B cell (primary cell): ENCODE measurements at regions not wholly inside any gene's neighbourhood (a gene's known extent, or its start where the extent isn't known, plus 50 kb on each side); places are given as distances from the start of the nearest gene placed in this dataset.

ENCODE experiments used
- ATAC-seq: fragments of 200-7000 bp; cut with Tn5 transposase; one replicate; pipeline ENCODE4 v1.10.0; 2021; ENCODE audit warnings: low read depth, mild to moderate bottlenecking, moderate number of reproducible peaks, moderate library complexity
- CTCF ChIA-PET: fragments of 350-600 bp; sonication (Branson Sonifier 250); formaldehyde crosslinking; loops from one replicate; lab custom pipeline; 2021; ENCODE audit warnings: antibody characterized with exemption, inconsistent platforms; lab: Charles Lee
- POLR2A ChIA-PET: fragments of 350-600 bp; sonication (Branson Sonifier 250); formaldehyde crosslinking; loops from one replicate; lab custom pipeline; 2021; ENCODE audit warnings: antibody characterized with exemption; lab: Charles Lee
- DNase-seq: peaks from one replicate; pipeline ENCODE4 v3.0.0; 2013
- H2AFZ ChIP-seq: 2 replicates; pipeline ENCODE4 v1.6.1; 2012; ENCODE audit warnings: mild to moderate bottlenecking, low read depth, low read length; ENCODE audit not compliant: insufficient read depth, poor library complexity, severe bottlenecking
- H3K27ac ChIP-seq, 2 donors: 1 replicate in 1 of 2; 2 replicates in 1 of 2; pipeline ENCODE4 v1.5.1; 2012 to 2013; ENCODE audit warnings: low read length in 2 of 2, mild to moderate bottlenecking in 2 of 2, moderate library complexity in 1 of 2
- H3K27me3 ChIP-seq, 4 experiments: fragments of 200-600 bp in 1 of 4; sonication (generic) in 1 of 4; replicated peaks in 1 of 4; 1 replicate in 2 of 4; 2 replicates in 2 of 4; pipeline versions ENCODE4 v1.6.1 to v1.7.0; 2013 to 2016; ENCODE audit warnings: low read length in 3 of 4, mild to moderate bottlenecking in 2 of 4, mixed read lengths in 1 of 4, moderate library complexity in 1 of 4; ENCODE audit not compliant: insufficient read depth in 4 of 4, control insufficient read depth in 3 of 4; ENCODE audit errors: control extremely low read depth in 1 of 4
- H3K36me3 ChIP-seq, 2 experiments: replicated peaks in 1 of 2; 1 replicate in 1 of 2; 2 replicates in 1 of 2; pipeline versions ENCODE4 v1.6.1 to v1.7.1; 2013; ENCODE audit warnings: low read length in 1 of 2; ENCODE audit not compliant: insufficient read depth in 2 of 2, control insufficient read depth in 1 of 2; ENCODE audit errors: control extremely low read depth in 1 of 2, extremely low read depth in 1 of 2
- H3K4me1 ChIP-seq, 2 donors: fragments of 200-600 bp in 1 of 2; sonication (generic) in 1 of 2; 1 replicate in 1 of 2; 2 replicates in 1 of 2; pipeline versions ENCODE4 v1.5.1 to v1.6.1; 2013 to 2017; ENCODE audit warnings: low read length in 2 of 2; ENCODE audit not compliant: control insufficient read depth in 2 of 2, insufficient read depth in 2 of 2
- H3K4me2 ChIP-seq: replicated peaks from 2 replicates; pipeline ENCODE3; 2012; ENCODE audit warnings: mild to moderate bottlenecking, low read depth, low read length; ENCODE audit not compliant: poor library complexity, severe bottlenecking
- H3K4me3 ChIP-seq, 5 experiments: fragments of 200-600 bp in 1 of 5; sonication (generic) in 1 of 5; 1 replicate in 3 of 5; 2 replicates in 2 of 5; pipeline versions ENCODE4 v1.5.1 to v1.7.0; 2011 to 2016; ENCODE audit warnings: low read length in 4 of 5, mild to moderate bottlenecking in 4 of 5, low read depth in 2 of 5, control low read depth in 1 of 5, moderate library complexity in 1 of 5; ENCODE audit not compliant: insufficient read depth in 1 of 5; ENCODE audit errors: control extremely low read depth in 1 of 5, extremely low read depth in 1 of 5
- H3K79me2 ChIP-seq: fragments of 200-600 bp; sonication (generic); one replicate; pipeline ENCODE4 v1.6.0; 2016; ENCODE audit warnings: low read length; ENCODE audit not compliant: control insufficient read depth, insufficient read depth
- H3K9ac ChIP-seq: fragments of 200-600 bp; sonication (generic); 2 replicates; pipeline ENCODE4 v1.6.1; 2017; ENCODE audit warnings: mild to moderate bottlenecking, low read length, moderate library complexity
- H3K9me3 ChIP-seq, 3 donors: one replicate each; pipeline versions ENCODE4 v1.6.1 to v1.7.1; 2013; ENCODE audit warnings: low read length in 2 of 3; ENCODE audit not compliant: control insufficient read depth in 2 of 3, insufficient read depth in 1 of 3; ENCODE audit errors: control extremely low read depth in 1 of 3
- H4K20me1 ChIP-seq: 2 replicates; pipeline ENCODE4 v1.6.0; 2012; ENCODE audit warnings: mild to moderate bottlenecking, low read length; ENCODE audit not compliant: insufficient read depth, control insufficient read depth, poor library complexity, severe bottlenecking
- H3K27ac Mint-ChIP-seq: one replicate; pipeline ENCODE4 v1.8.0; 2021; ENCODE audit warnings: mixed read lengths
- H3K27me3 Mint-ChIP-seq: one replicate; pipeline ENCODE4 v1.8.0; 2021; ENCODE audit warnings: mixed read lengths
- H3K4me1 Mint-ChIP-seq: one replicate; pipeline ENCODE4 v1.8.0; 2021; ENCODE audit warnings: mixed read lengths
- H3K4me3 Mint-ChIP-seq: one replicate; pipeline ENCODE4 v1.8.0; 2021; ENCODE audit warnings: mixed read lengths
- H3K9me3 Mint-ChIP-seq: one replicate; pipeline ENCODE4 v1.8.0; 2022; ENCODE audit warnings: mixed read lengths; ENCODE audit not compliant: insufficient read depth
- EZH2 ChIP-seq: IDR thresholded peaks from 2 replicates; pipeline ENCODE4 v1.6.1; 2012; ENCODE audit warnings: borderline replicate concordance, low read depth, mild to moderate bottlenecking, moderate library complexity, low read length; ENCODE audit not compliant: insufficient read depth, poor library complexity, severe bottlenecking
- WGBS: methylation state at CpG from one replicate; pipeline ENCODE4 v1.1.5; 2013; ENCODE audit warnings: missing lambda C conversion rate; ENCODE audit not compliant: insufficient coverage; 5-methylcytosine and 5-hydroxymethylcytosine counted together
- intact Hi-C: fragments of 100-400 bp; cut with micrococcal nuclease; formaldehyde crosslinking; loops from one replicate; pipeline ENCODE4 v1.10.0; 2022
- TF ChIP-seq, protein P1 (sequence below): fragments of 200-600 bp; IDR thresholded peaks from one replicate; pipeline ENCODE4 v1.8.0; 2022; ENCODE audit warnings: antibody characterized with exemption, mild to moderate bottlenecking

DNA sequence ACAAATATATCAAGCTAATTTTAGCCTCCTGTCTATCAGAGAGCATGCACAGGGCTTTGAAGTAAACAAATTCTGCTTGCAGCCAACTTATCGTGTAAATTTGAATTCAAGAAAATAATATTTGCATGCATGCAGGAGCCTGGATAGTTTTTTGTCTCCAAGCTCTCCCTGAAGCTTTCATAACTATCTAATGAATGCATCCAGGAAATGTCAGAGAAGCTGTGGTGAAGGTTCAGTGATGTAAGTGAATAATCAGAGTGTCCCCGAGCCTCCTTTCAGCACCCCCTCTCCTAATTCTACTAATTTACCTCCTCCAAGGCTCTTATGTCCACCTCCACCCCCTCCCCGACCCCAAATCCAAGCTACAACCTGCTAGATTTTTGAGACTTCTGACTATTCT lies 172.0 kb upstream of the ZNF32 start:
- Histone ChIP-seq H3K4me2 (no peak overlapping the region), H3K9me3 (peaks cover 0 to 5% (median 0%) of the 10 kb centered on the region in 3 donors), H3K27ac (no peak overlapping the region), H3K36me3 (no peaks in the 10 kb centered on the region), H3K4me3 (no peak overlapping the region), H3K27me3 (no peaks in the 10 kb centered on the region), H3K4me1 (peaks cover 0 to 8% of the 10 kb centered on the region in 2 donors), H4K20me1 (no peaks in the 10 kb centered on the region), H2AFZ (no peak overlapping the region), H3K79me2 (no peaks in the 10 kb centered on the region), H3K9ac (no peak overlapping the region)
- WGBS = no CpG with 5 or more reads among the region's 3 CpGs
- no peak for ATAC-seq
- H3K4me3 Mint-ChIP-seq = no peak overlapping the region
- CTCF ChIA-PET = no interaction called here
- peaks cover 3% of the 10 kb centered on the region for H3K27me3 Mint-ChIP-seq
- intact Hi-C loops = no loop called here
- POLR2A ChIA-PET = no interaction called here
- H3K4me1 Mint-ChIP-seq = peaks cover 6% of the 10 kb centered on the region
- TF ChIP-seq, protein P1, sequence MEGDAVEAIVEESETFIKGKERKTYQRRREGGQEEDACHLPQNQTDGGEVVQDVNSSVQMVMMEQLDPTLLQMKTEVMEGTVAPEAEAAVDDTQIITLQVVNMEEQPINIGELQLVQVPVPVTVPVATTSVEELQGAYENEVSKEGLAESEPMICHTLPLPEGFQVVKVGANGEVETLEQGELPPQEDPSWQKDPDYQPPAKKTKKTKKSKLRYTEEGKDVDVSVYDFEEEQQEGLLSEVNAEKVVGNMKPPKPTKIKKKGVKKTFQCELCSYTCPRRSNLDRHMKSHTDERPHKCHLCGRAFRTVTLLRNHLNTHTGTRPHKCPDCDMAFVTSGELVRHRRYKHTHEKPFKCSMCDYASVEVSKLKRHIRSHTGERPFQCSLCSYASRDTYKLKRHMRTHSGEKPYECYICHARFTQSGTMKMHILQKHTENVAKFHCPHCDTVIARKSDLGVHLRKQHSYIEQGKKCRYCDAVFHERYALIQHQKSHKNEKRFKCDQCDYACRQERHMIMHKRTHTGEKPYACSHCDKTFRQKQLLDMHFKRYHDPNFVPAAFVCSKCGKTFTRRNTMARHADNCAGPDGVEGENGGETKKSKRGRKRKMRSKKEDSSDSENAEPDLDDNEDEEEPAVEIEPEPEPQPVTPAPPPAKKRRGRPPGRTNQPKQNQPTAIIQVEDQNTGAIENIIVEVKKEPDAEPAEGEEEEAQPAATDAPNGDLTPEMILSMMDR = no peak
- no peak for TF ChIP-seq EZH2
- DNase-seq = no peak
- no peaks in the 10 kb centered on the region for H3K9me3 Mint-ChIP-seq
- H3K27ac Mint-ChIP-seq = no peak overlapping the region

DNA sequence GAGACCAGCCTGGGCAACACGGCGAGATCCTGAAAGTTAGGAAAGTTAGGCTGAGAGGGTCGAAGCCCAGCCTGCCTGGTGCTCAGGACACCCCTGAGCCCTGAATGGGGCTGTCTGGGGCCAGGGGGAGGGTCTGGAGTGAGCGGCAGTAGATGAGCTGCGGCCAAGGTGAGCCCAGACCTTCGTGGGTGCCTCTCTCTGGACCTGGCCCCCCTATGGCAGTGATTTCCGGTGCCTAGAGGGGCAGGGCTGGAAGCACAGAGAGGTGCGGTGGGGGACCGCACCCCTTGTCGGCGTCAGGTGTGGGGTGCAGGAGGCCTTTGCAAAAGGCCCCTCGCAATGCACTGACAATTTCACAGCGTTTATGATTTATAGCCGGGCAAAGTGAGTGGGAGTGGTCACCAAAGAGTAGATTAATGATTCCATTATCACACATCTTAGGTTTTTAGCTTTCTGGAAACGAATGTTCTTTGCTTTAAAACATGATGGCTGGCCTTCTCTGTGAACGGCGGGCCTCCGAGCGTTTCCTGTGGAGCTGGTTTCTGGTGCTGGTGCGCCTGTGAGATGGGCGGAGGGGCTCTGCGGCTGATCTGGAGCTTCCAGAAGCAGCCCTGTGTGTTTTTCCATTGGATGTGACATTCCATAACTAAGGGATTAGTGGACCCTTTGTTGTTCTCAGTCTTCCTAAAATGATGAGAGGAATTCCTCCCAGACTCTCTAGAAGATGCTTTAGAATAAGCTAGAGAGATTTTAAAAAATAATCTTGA lies 171.0 kb upstream of the ZNF32 start:
- ATAC-seq (no peak), DNase-seq (no peak)
- H3K4me2 ChIP-seq = no peak overlapping the region
- H3K79me2 ChIP-seq = no peaks in the 10 kb centered on the region
- H3K4me1 ChIP-seq = peaks cover 0 to 8% of the 10 kb centered on the region in 2 donors
- intact Hi-C loops = no loop called here
- no peaks in the 10 kb centered on the region for H3K27me3 ChIP-seq
- no peak overlapping the region for H3K4me3 ChIP-seq
- no peaks in the 10 kb centered on the region for H4K20me1 ChIP-seq
- Mint-ChIP-seq H3K4me1 (peaks cover 6% of the 10 kb centered on the region), H3K4me3 (no peak overlapping the region), H3K27ac (no peak overlapping the region), H3K9me3 (no peaks in the 10 kb centered on the region), H3K27me3 (peaks cover 3% of the 10 kb centered on the region)
- TF ChIP-seq, protein P1 = no peak
- no peak for TF ChIP-seq EZH2
- H3K9me3 ChIP-seq = peaks cover 0 to 5% (median 0%) of the 10 kb centered on the region in 3 donors
- no peak overlapping the region for H2AFZ ChIP-seq
- 89% methylated on average over 16 of the region's 22 CpGs for WGBS
- no peaks in the 10 kb centered on the region for H3K36me3 ChIP-seq
- no peak overlapping the region for H3K27ac ChIP-seq
- no peak overlapping the region for H3K9ac ChIP-seq
- POLR2A ChIA-PET = no interaction called here
- CTCF ChIA-PET = no interaction called here
